ENCODE measurements at regions not wholly inside any gene's neighbourhood (a gene's known extent, or its start where the extent isn't known, plus 50 kb on each side); places are given as distances from the start of the nearest gene placed in this dataset.

DNA sequence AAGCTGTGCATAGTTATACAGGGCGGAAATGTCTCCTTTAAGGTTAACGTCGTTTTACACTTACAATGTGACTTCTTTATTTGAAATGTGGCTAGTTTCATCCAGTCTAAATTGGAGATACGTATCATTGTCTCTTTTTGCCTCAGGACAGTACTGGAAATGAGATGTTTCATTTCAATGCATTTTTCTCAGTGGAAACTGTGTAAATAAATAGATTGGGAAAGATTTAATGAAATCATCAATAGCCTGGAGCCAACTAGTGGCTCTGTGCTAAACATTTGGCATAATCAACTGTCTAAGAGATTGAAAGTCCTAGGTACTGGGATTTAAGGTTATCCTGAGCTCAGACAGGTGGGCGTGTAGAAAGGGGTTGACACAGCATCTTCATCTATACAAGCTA, 691.5 kb upstream of the CCDC54 start:
- Histone ChIP-seq H3K27ac (no peak overlapping the region), H3K36me3 (no peaks in the 10 kb centered on the region), H3K4me3 (no peak overlapping the region), H3K27me3 (no peaks in the 10 kb centered on the region), H3K9me3 (no peaks in the 10 kb centered on the region), H3K4me1 (no peaks in the 10 kb centered on the region)
- no peak for TF ChIP-seq EP300 (IDR thresholded peaks at IDR 0.05)
- TF ChIP-seq, protein P1, sequence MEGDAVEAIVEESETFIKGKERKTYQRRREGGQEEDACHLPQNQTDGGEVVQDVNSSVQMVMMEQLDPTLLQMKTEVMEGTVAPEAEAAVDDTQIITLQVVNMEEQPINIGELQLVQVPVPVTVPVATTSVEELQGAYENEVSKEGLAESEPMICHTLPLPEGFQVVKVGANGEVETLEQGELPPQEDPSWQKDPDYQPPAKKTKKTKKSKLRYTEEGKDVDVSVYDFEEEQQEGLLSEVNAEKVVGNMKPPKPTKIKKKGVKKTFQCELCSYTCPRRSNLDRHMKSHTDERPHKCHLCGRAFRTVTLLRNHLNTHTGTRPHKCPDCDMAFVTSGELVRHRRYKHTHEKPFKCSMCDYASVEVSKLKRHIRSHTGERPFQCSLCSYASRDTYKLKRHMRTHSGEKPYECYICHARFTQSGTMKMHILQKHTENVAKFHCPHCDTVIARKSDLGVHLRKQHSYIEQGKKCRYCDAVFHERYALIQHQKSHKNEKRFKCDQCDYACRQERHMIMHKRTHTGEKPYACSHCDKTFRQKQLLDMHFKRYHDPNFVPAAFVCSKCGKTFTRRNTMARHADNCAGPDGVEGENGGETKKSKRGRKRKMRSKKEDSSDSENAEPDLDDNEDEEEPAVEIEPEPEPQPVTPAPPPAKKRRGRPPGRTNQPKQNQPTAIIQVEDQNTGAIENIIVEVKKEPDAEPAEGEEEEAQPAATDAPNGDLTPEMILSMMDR (IDR thresholded peaks at IDR 0.05), result no peak
- no peak for TF ChIP-seq POLR2A (IDR thresholded peaks at IDR 0.05)
- WGBS, 2 donors, result 89 to 91% methylated on average over 5 of the region's 5 CpGs
- DNase-seq (ENCODE audit: low spot score in 2 of 2), result no peak

DNA sequence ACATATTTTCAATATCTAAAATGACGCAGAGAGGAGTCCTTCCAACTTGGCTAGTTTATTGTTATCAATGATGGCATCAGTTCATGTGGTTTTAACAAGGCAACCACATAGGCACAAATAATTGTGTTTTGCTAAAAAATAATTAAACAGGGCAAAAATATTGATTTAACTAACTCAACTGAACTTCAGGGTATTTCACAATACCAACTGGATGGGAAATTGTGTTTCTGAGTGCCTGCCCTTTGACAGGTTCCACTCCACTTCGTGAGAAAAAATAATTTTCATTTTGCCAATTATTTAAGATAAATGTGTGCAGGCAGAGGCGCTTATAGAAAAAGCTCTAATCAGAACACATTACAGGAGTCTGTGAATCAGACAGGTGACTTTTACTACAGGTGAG, 689.3 kb upstream of the CCDC54 start:
- no peak overlapping the region for H3K4me3 ChIP-seq
- no peaks in the 10 kb centered on the region for H3K27me3 ChIP-seq
- H3K27ac ChIP-seq, result no peak overlapping the region
- H3K4me1 ChIP-seq, result no peaks in the 10 kb centered on the region
- H3K36me3 ChIP-seq, result no peaks in the 10 kb centered on the region
- no peak for DNase-seq (ENCODE audit: low spot score in 2 of 2)
- H3K9me3 ChIP-seq, result no peaks in the 10 kb centered on the region
- TF ChIP-seq, protein P1 (IDR thresholded peaks at IDR 0.05), result no peak
- no peak for TF ChIP-seq EP300 (IDR thresholded peaks at IDR 0.05)
- TF ChIP-seq POLR2A (IDR thresholded peaks at IDR 0.05), result no peak
- 90 to 91% methylated on average over 3 of the region's 3 CpGs for WGBS, 2 donors

DNA sequence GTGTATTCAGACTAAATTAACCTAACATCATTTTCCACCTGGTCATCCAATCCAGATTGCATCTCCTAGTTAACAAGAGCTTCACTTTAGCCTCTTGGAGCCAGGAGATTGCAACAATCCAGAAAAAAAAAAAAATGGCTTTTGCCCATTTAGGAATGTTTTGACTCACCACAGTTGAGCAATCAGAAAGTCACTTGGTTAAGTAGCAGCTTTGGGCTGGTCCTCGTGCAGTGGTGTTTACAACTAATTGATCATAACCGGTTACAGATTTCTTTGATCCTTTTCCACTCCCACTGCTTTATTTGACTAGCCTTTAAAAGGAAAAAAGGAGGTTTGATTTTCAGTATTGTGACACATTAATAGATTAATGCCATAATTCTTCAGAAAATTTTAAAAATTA, 688.8 kb upstream of the CCDC54 start:
- Histone ChIP-seq H3K4me1 (no peaks in the 10 kb centered on the region), H3K36me3 (no peaks in the 10 kb centered on the region), H3K27ac (no peak overlapping the region), H3K9me3 (no peaks in the 10 kb centered on the region), H3K27me3 (no peaks in the 10 kb centered on the region), H3K4me3 (no peak overlapping the region)
- peak in 1 of 2 donors; percentile 17 for DNase-seq (ENCODE audit: low spot score in 2 of 2)
- no peak for TF ChIP-seq POLR2A (IDR thresholded peaks at IDR 0.05)
- TF ChIP-seq EP300 (IDR thresholded peaks at IDR 0.05), result peak in 1 of 2 donors; percentile 52
- 45 to 58% methylated on average over 2 of the region's 2 CpGs for WGBS, 2 donors

DNA sequence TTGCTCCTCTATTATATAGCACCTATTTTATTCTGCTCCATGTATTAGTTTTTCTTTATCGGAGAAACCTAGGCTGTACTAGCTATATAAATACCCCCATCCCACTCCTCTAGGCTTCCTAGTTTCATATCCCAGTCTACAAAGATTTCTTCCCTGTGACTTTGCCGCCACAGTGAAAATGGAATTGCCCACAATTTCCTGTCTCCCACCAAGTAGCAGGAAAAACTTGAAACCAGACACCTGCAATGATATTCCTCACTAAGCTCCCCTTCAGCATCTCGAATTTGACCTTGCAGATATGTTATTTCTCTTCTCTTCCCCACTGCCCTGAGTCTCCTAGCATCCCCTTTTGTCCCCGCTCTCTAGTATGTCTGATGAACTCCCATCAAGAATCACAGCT, 685.8 kb upstream of the CCDC54 start:
- DNase-seq (ENCODE audit: low spot score in 2 of 2), result no peak
- WGBS, 2 donors, result 78 to 84% methylated on average over 4 of the region's 4 CpGs
- TF ChIP-seq POLR2A (IDR thresholded peaks at IDR 0.05) (no peak), EP300 (IDR thresholded peaks at IDR 0.05) (no peak)
- TF ChIP-seq, protein P1 (IDR thresholded peaks at IDR 0.05), result no peak

DNA sequence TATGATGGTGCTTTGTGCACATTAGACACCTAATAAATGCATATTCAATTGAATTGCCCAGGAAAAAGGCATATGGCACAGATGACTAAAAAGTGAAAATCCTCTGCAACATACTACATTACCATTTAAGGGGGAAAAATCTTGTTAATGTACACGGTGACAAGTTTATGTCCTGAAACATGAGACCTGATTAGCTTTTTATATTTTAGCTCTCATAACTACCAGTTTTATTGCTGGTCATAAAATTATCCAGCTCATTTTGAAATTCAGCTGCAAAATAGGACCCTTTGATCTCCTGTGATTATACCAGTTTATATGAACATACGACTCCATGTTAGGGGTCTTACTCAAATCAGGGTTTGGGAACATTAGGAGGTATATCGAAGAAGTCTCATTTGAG, 684.6 kb upstream of the CCDC54 start:
- Histone ChIP-seq H3K4me1 (no peaks in the 10 kb centered on the region), H3K27me3 (no peaks in the 10 kb centered on the region), H3K4me3 (no peak overlapping the region), H3K9me3 (no peaks in the 10 kb centered on the region), H3K27ac (no peak overlapping the region), H3K36me3 (no peaks in the 10 kb centered on the region)
- 71% methylated on average over 3 of the region's 3 CpGs for WGBS, 2 donors
- no peak for TF ChIP-seq POLR2A (IDR thresholded peaks at IDR 0.05)
- DNase-seq (ENCODE audit: low spot score in 2 of 2), result no peak

More for the DNA sequence above, 685.8 kb upstream of the CCDC54 start:
- no peak overlapping the region for H3K27ac ChIP-seq
- no peaks in the 10 kb centered on the region for H3K36me3 ChIP-seq
- H3K9me3 ChIP-seq, result no peaks in the 10 kb centered on the region
- H3K4me3 ChIP-seq, result no peak overlapping the region
- no peaks in the 10 kb centered on the region for H3K27me3 ChIP-seq
- no peaks in the 10 kb centered on the region for H3K4me1 ChIP-seq

DNA sequence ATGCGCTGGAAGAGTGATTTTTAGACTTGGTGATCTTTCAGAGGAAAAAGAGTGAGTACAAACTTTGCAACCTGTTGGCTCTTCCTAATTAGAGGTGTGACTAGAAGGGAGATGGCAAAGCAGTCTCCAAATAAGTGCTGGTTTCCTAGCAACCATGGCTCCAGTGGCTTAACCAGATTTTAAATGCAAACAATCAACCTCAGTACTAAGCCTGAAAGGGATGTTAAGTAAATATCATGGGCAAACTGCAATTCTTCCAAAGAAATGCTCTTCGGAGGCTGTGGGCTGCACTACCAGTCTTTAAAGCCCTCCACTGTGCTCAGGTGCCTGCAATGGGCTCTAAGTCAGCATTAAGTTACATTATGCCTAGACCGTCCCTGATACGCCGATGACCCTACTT, 678.1 kb upstream of the CCDC54 start:
- Histone ChIP-seq H3K36me3 (no peaks in the 10 kb centered on the region), H3K4me3 (no peak overlapping the region), H3K27ac (no peak overlapping the region), H3K27me3 (no peaks in the 10 kb centered on the region), H3K4me1 (no peaks in the 10 kb centered on the region), H3K9me3 (no peaks in the 10 kb centered on the region)
- no peak for DNase-seq (ENCODE audit: low spot score in 2 of 2)
- no peak for TF ChIP-seq POLR2A (IDR thresholded peaks at IDR 0.05)
- no peak for TF ChIP-seq EP300 (IDR thresholded peaks at IDR 0.05)
- TF ChIP-seq, protein P1 (IDR thresholded peaks at IDR 0.05), result no peak
- 84 to 91% methylated on average over 5 of the region's 5 CpGs for WGBS, 2 donors
